ENCODE measurements at regions not wholly inside any gene's neighbourhood (a gene's known extent, or its start where the extent isn't known, plus 50 kb on each side); places are given as distances from the start of the nearest gene placed in this dataset.
A peak's percentile ranks its signal among the peaks of the same experiment; 100 is the strongest.
"Not testable (repeated sequence)": the region's sequence is repeated elsewhere in the genome, so short reads cannot be mapped to it uniquely, and the experiment has no call there.

- no peak for DNase-seq
- ATAC-seq: no peak
These were observed 81.4 kb upstream of the ZNF366 start for GRCh38 chr5:72588640-72589039.

- no peak for ATAC-seq
- no peak for DNase-seq
These were observed 80.6 kb upstream of the ZNF366 start for GRCh38 chr5:72587661-72588308.

GRCh38 chr5:72586788-72587530 is 79.7 kb upstream of the ZNF366 start:
- no peak for DNase-seq
- ATAC-seq: no peak

GRCh38 chr5:72584466-72584865 is 77.3 kb upstream of the ZNF366 start:
- no peak for DNase-seq

GRCh38 chr5:72579290-72579689 is 72.1 kb upstream of the ZNF366 start:
- DNase-seq, ATAC-seq: not testable (repeated sequence)

More at GRCh38 chr5:72584466-72584865, 77.3 kb upstream of the ZNF366 start:
- no peak for ATAC-seq

GRCh38 chr5:72572236-72572765 is 65.1 kb upstream of the ZNF366 start:
- ATAC-seq (no peak), DNase-seq (no peak)

- ATAC-seq (no peak), DNase-seq (no peak)
These were observed 62.3 kb upstream of the ZNF366 start for GRCh38 chr5:72569408-72569944.

GRCh38 chr5:72566746-72567145 is 59.5 kb upstream of the ZNF366 start:
- DNase-seq (no peak), ATAC-seq (no peak)

- no peak for ATAC-seq
- no peak for DNase-seq
These were observed 58.5 kb upstream of the ZNF366 start for GRCh38 chr5:72565513-72566289.

- ATAC-seq (no peak), DNase-seq (no peak)
These were observed 55.5 kb upstream of the ZNF366 start for GRCh38 chr5:72562717-72563116.

GRCh38 chr5:72561148-72561972 is 54.1 kb upstream of the ZNF366 start:
- no peak for DNase-seq
- ATAC-seq: no peak

GRCh38 chr5:72559866-72560766 is 52.9 kb upstream of the ZNF366 start:
- ATAC-seq (peak; percentile 24), DNase-seq (no peak)

GRCh38 chr5:72558383-72558782 is 51.2 kb upstream of the ZNF366 start:
- ATAC-seq: no peak
- DNase-seq: no peak

- ATAC-seq (no peak), DNase-seq (no peak)
These were observed 50.8 kb upstream of the ZNF366 start for GRCh38 chr5:72558046-72558336.

GRCh38 chr5:72557167-72558045 is 50.2 kb upstream of the ZNF366 start:
- DNase-seq (no peak), ATAC-seq (peak; percentile 30)
